ENCODE measurements at regions not wholly inside any gene's neighbourhood (a gene's known extent, or its start where the extent isn't known, plus 50 kb on each side); places are given as distances from the start of the nearest gene placed in this dataset.

DNA sequence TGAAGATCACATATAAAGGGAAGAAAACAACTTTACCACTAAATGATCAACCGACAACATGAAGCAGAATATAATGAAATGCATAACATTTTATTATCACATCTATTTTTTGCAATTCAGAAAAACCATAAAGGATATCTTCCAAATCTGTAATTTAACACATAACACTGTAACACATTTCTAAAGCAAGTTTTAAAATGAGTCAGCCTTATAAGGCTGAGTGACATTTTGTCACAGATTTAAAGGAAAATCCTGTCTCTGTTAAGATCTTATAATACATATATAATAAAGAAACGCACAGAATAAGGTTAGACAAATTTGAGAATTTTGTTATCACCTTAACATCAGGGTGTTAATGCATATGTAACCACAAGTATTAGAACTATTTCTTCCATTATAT is 198.4 kb upstream of the RASA1 start:
- DNase-seq: no peak

DNA sequence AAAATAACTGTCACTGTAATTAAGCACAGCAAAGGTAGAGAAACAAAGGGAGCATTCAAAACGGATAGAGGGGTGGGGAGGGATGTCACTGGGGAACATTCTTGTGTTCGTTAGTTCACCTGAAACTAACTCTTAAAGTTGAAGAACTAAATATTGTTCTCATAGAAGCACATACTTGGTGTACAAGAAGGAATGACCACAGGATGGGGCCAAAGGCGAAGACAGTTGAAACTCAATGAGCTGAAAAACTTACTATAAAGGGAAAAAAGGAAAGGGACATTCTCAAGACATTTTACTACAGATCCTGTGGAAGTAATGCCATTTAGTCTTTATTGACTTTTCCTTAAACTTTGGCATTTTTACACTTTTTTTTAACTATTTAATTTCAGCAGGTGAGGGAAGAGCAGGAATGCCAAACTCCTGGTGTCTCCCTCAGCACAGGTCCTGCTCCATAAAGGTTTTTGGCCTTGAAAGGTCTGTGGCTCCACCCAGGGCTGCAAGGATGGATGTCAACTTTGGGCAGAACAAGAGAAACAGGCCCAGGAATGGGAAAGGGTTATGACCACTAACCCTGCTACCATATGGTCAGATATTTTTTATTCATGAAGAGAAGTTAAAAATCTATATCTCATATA is 197.6 kb upstream of the RASA1 start:
- DNase-seq: no peak

DNA sequence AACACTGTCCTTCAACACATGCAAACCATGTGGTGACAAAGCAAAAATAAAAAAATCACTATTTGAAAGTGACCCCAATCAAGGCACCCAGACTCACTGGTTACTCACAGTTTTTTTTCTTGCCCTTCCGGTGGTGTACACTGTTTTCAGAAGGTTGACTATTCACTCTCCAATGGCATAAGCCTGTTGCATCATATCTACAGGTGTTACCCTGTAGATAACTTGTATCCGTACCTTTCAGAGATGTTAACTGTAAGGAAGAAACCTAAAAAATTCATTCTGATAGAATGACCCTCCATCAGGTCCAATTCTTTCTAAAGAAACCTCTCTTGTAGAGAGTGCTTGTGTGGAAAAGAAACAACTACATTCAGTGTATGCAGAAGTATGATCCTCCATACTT is 193.6 kb upstream of the RASA1 start:
- no peak for DNase-seq

DNA sequence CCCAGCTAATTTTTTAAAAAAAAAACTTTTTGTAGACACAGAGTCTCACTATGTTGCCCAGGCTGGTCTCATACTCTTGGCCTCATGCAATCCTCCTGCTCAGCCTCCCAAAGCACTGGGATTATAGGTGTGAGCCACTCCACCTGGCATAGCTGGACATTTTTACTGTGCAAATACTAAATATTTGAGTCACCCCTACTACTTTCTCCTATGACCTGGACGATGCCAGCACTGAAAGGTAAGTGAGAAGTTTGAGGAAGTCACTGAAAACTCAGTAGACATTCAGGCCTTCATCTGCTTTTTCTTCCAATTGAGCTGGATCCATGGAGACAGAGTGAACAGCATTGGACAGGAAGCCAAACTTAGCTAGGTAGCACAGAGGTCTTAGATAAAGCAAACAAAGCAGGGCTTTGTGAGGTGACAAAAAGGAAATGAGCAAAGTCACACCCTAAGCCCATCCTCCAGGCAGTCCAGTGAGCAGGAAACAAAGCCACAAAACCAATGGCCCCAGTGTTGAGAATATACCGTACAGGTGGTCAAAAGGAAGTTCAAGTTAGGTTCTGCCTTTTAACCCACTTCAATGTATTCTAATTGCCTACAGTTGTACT is 192.6 kb upstream of the RASA1 start:
- peak in 1 of 2 donors; percentile 7 for DNase-seq

DNA sequence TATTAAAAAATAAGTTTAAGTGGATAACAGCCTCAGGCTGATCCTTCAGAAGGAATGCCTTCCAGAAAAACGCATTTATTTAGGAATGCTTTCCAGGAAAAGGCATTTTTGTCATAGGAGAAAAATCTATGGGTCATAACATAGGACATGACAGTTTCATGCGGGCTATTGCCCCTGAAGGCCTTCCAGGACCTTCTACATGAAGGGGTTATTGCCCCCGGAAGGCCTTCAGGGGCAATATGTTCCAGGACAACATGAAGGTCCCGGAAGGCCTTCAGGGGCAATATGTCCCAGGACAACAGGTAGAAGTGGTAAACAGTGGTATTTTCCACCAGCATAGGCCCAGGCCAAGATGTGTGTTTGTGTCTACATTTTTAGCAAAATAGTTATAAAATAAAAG is 191.3 kb upstream of the RASA1 start:
- DNase-seq: no peak

DNA sequence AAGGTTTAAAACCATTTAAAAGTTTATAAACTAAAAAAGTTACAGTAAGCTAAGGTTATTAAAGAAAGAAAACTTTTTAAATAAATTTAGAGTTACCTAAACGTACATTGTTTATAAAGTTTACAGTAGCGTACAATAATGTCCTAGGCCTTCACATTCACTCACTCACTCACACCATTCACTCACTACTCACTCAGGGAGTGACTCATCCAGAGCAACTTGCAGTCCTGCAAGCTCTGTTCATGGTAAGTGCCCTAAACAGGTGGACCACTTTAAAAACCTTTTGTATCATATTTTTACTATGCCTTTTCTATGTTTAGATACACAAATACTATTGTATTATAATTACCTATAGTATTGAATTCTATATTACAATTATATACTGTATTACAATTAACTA is 190.8 kb upstream of the RASA1 start:
- DNase-seq: no peak

DNA sequence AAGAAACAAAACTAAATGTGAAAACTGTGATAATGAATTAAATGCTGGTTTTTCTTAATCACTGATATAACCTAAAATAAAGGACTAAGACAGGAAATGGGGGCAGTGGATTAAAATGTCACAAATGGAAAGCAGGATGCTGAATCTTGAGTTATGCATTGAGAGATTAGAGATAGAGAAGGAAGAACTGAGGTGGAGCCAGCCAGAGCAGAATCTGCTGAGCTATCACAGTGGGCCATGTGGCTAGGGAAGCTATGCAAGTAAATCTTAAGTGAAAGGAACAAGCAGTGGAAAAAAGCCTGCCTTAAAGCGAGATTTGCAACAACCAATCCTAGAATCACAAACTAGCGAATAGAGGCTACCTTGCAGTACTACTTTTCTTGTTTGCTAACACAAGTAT is 188.5 kb upstream of the RASA1 start:
- DNase-seq: no peak

DNA sequence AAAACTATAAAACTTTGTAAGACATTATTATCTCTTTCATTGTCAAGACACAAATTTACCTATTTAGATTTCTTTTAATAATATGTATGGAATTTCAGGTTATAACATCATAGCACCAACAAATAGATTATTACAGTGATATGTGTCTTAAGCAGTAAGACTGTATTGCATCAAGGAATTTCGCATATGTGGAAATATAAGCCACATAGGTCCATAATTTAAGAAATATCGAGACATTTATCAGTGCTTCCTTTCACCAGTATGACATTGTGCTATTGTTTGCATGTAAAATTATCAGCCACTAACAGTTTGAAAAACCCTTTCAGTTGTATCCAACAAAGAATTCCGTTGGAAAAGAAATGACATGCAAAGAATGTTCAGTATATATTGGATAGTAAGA is 186.7 kb upstream of the RASA1 start:
- DNase-seq: no peak

DNA sequence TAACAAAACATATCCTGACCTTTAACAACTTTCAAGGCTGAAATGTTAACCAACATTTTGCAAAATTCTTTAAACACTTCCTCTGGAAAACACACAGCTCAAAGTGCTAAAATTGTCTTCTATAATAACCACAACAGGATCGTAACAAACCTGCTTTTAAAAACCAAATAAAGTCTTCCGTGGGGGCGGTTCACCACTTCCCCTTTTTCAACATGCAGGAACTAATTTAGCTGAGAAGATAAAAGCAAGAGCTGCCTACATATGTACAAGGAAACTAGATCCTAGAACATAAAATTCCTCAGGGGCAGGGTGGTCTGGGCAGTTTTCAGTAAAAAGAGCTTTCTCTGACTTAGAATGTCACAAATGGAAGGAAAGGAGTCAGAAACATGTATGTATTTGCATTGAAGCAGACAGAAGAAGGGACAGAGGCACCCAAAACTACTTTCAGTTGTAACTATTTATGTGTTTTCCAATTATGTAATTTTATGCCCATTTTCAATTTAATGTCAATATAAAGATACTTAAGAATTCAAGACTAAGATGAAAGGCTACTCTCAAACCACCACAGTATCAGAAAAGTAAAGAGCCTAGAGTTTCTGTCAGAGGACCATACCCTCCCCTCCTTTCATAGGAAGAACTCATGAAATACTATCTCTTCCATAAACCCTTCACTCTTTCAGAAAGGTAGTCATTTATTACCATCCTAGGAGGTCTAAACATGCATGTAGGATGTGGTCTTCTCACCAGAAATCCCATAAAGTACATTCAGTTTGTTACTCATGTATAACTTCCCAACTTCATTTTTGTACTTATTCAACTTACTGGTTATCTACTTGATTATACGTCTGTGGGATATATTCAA is 185.9 kb upstream of the RASA1 start:
- DNase-seq: peak; percentile 26 to 34

DNA sequence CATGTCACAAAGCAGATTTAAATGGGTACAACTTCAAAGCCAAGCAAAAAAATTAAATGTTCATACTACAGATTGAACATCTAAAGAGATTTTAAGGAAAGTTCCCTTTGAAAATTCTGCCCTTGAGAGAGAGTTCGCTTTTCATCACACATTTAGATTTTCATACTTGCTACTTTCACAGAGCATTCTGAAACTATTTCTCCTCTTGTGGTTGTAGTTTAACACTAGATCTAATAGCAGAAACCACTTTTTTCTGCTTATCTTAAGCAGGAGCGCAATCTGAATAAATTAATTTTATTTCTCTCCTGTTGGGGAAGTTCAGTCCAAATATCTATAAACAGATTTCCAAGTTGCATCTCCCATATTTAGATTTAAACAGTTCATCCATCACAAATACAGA is 173.3 kb upstream of the RASA1 start:
- DNase-seq: no peak

DNA sequence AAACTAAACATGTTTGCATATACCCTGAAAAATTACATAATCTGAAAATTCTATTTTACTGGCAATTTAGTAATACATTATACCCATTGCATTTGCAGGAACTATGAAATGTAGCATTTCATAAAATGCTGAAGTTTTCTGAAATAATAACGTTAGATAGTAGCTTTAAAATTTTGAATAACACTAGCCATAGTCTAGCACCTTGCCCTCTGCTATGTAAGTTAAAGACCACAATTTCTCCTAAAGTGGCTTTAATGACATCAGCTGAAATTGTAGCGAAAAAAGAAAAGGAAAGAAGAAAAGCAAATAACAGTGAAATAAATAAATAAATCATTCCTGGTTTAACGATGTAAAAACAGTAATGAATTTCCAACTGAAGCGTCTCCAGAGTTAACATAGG is 172.8 kb upstream of the RASA1 start:
- no peak for DNase-seq

DNA sequence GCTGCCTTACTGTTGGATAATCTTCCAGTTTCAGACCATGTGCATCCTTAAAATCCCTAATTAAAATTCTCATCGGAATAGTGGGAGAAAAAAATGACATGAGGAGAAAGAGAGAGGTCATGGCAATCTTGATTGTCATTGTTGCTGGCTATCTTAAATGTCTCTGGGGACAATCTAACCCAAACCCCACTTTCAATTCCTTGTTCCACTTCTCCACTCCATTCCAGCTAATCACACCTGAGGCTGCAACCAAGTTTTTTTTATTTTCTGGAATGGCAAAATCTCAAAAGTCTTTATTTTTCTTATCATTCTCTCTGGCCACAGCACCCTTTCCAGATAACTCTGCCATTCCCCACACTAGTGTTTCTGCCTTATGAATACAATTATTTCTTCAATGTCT is 171.9 kb upstream of the RASA1 start:
- DNase-seq: no peak

DNA sequence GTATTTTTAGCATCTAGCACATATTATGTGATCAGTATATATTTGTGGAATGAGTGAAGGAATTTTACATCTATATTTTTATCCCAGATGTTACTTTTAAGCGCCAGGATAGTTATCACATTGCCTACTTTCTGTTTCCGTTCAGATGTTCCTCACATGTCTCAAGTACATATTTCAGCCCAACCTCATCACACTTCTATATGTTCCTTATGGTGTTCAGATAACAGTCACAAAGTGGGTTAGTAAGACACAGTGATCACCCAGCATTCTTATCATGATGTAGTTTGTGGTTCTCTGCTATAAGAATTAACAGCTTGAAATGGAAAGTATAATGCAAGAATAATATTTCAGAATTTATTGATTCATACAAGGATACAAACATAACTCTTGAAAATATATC is 170.0 kb upstream of the RASA1 start:
- DNase-seq: no peak

DNA sequence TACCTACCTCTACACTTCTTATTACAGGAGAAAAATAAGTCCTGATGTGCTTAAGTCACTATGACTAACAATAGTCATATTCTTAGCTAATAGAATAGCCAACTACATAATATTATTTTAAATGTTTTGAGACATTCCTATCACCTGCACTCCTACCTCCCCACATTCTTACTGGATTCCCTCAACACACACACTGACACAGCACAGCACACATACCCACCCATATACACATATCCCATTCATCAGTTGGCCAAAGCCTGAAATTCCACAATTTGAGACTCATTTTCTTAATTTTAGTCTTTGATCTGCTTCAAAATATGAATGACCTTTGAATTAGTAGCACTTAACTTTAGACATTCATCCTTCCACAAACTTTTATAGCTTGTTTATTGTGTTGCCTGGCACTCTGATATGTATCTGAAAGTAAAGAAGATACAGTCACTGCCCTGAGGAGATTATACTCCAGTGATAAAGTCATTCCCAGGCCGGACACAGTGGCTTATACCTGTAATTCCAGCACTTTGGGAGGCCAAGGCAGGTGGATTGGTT is 168.3 kb upstream of the RASA1 start:
- DNase-seq: no peak

DNA sequence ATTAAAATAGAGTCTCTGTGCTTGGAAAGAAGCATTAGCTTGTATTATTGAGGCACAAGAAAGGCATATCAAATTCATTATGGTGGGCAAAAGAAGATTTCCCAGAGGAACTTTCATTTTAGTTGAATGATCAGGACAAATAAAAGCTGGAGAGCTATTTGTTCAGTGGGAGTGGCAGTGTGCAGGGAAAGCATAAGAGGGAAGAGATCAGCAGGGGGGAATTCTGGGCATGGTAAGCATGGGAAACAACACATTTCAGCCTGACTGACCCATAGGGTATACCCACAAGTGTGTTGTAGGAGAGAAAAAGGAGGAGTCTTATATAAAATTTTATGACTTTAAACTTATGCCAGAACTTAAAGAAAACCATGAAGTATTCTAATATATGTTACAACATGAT is 167.7 kb upstream of the RASA1 start:
- DNase-seq: no peak

DNA sequence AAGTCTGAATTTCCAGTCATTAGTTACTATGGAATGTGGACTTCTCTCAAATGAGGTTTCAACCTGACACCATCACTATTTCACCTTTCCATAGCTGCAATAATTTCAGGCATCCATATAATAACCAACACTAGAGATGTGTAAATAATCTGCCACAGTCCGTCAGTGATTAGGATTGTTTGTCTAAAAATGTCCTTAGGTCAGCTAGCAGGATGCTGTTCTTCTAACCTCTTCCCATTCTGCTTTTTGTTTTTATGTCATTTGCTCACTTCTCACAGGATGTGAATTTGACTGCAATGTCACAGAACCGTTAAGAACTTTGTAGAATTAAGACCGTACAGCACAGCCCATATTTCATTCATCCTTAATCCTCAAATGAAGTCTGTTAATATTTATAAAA is 166.4 kb upstream of the RASA1 start:
- DNase-seq: no peak

DNA sequence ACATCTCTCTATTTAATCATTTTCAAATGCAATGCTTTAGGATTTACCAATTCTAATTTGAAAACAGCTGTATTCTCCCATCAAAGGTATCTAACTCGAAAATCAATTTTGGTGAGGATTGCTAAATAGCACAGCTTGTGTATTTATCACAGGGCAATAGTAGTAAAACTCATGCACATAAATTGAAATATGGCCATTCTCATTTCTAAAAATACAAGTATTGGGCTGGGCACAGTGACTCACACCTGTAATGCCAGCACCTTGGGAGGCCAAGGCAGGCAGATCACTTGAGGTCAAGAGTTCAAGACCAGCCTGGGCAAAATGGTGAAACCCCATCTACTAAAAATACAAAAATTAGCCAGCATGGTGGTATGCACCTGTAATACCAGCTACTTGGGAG is 164.8 kb upstream of the RASA1 start:
- DNase-seq: no peak

DNA sequence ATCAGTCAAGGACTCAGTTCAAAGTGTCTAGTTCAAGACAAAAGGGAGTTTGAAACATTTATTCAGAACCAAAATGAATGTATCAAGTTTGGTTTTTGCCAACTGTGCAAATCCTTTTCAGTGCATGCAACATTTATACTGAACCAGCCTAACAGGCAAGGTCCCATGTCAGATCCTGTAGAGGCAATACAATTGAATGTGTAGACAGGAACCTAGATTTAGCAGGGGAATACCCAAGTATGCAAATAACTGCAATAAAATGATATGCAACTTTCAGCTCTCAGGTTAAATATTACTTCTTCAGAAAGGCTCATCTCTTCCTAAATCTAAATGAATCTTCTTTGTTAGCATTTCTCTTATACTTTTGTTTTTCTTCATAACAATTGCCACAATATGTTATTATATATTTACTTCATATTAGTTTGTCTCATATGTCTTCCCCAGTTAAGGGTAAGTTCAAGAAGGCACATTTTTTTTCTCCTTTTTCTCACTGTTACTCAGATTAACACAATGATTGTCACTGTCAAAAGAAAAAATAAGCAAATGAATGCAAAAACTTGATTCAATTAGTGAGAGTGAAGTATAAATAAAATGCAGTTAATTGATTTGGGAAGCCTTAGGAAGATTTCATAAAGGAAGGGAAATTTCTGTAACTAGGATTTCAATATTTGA is 163.9 kb upstream of the RASA1 start:
- DNase-seq: no peak

DNA sequence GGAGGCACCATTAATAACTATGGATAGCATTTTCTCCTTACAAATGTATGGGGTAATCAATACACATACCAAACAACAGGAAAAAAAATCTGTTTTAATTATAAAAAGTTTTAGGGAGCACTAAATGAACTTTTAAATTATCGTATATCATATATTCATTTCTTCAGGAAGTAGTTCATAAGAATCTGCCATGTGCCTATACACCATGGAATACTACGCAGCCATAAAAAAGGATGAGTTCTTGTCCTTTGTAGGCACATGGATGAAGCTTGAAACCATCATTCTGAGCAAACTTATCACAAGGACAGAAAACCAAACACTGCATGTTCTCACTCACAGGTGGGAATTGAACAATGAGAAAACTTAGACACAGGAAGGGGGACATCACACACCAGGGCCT is 162.1 kb upstream of the RASA1 start:
- DNase-seq: no peak

DNA sequence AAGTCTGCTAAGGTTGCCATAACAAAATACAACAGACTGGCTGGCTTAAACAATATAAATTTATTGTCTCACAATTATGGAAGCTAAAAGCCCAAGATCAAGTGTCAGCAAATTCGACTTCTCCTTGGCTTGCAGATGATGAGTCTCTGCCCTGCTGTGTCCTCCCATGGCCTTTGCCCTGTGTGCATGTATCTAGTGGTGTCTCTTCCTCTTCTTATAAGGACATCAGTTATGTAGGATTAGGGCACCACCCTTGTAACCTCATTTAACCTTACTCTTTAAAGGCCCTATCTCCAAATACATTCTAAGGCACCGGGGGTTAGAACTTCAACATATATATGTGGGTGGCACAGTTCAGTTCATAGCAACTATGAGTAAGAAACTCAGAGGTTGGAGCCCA is 157.9 kb upstream of the RASA1 start:
- no peak for DNase-seq

DNA sequence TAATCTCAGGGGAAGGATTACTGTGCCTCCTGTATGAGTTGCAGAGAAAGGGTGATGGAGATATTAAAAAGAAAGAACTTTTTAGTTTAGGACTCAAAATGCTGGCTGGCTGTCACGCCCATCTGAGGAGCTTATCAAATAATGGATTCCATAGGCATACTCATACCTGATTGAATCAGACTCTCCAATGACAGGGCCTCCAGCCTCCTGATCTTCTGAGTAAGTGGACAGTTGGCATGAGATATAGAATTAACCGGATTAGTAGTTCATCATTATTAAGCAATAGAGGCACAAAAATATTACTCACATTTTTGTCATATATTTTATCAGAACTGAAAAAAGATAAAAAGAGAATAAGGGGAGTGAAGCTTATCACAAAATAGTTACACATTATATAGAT is 157.0 kb upstream of the RASA1 start:
- no peak for DNase-seq

DNA sequence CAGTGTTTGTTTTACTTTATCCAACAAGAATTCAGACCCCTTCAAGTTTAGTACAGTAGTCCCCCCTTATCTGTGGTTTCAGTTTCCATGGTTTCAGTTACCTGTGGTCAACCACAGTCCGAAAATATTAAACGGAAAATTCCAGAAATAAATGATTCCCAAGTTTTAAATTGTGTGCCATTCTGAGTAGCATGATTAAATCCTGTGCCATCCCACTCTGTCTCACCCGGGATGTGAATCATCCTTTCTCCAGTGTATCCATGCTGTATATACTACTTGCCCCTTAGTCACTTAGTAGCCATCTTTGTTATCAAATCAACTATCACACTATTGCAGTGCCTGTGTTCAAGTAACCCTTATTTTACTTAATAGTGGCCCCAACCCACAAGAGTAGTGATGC is 153.8 kb upstream of the RASA1 start:
- no peak for DNase-seq

DNA sequence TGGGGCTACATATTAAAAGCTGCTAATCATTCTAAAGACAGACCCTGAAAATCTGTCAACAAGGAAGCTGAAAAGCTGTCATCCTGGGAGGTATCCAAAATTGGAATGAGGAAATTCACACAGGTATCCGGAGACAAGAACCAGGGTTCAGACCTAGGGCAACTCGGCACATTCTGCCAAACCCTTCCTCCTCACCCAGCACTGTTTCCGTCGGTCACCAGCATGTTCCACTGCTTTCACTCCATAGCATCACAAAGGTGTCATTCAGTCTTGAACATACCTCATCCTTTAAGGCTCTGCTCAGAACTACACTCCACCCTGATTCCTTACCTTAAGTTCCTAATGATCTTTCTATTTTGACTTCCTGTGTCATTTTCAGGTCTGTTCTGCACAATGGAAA is 153.1 kb upstream of the RASA1 start:
- no peak for DNase-seq
